RKO (cell line): ENCODE measurements at regions not wholly inside any gene's neighbourhood (a gene's known extent, or its start where the extent isn't known, plus 50 kb on each side); places are given as distances from the start of the nearest gene placed in this dataset.

ENCODE experiments used
- DNase-seq: peaks from one replicate; pipeline ENCODE4 v3.0.0-alpha.2; 2016; ENCODE audit warnings: low spot score

DNA sequence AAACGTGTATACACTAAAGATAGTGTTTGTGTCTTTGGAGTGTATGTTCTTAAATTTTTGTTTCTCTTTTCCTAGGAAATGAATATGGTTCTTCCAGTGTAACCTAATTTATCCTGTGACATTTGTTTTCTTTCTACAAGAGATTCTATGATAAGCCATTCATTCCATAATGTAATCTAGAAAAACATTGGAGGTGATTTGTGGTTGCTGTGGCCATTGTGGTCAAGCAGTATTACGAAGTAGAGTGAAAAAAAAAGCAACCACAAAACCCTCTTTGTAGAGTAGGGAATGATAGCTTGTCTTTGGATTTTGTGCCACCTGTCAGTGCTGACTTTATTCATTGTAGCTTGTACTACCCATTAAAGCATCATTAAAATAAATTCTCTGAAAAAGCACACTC is 1209.6 kb downstream of the ZPLD1 start:
- no peak for DNase-seq

DNA sequence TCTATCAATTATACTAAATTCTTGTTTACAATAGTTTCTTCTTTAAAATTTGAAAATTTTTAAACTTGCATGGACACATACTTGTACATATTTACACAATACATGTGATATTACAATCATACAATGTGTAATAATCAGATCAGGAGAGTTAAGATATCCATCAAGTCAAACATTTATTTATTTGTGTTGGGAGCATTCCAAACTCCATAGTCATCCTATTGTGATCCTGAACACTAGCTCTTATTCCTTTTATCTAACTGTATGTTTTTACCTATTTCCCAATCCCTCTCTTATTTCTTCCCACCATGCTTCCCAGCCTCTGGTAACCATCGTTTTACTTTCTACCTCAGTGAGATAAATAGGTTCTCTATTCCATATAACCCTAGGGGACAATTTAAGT is 1219.2 kb downstream of the ZPLD1 start:
- no peak for DNase-seq

DNA sequence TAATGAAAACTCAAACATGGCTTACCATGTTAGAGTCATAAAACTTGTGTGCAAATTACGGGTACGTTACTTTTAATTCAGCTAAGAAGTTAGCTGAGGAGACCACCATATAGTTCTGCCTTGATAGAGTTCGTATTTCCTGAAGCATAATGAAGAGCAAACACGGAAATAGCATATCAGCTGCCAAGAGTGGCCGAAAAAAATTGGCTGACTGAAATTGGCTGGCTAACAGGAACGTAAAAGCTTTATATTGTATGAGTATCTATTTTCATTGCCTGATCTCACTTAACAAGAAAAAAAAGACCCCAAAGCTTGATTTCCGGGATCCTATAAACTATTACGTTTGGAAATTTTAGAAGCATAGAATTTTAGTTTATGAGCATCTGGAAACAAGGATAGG is 1222.9 kb downstream of the ZPLD1 start:
- DNase-seq, result no peak

DNA sequence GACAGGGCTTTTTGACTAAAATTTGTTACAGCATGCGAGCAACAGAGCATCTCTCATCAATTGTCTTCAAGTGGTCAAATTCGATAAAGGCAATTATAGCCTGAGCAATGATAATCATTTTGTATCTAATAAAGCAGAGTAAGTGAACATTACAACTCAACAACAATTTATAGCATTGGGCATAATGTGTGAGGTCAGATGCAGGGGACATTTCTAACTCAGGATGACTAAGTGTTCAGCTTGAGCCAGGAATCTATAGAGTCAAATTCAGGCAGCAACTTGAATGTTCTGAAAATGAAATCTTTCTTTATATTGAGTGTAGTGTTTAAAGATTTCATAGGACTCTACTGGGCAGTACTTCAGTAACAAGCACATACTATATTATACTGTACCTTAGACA is 1226.0 kb downstream of the ZPLD1 start:
- DNase-seq, result no peak

DNA sequence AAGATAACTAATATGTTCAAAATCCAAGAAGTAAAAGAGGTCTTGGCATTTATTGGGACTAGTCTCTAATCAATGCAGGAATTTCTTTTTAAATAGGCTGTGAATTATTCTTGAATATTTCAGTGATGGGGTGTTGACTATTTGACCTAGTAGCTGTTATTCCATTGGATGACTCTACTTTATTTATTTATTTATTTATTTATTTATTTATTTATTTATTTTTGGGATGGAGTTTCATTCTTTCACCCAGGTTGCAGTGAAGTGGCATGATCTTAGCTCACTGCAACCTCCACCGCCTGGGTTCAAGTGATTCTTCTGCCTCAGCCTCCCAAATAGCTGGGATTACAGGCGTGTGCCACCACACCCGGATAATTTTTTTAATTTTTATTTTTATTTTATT is 1227.8 kb downstream of the ZPLD1 start:
- DNase-seq, result no peak

DNA sequence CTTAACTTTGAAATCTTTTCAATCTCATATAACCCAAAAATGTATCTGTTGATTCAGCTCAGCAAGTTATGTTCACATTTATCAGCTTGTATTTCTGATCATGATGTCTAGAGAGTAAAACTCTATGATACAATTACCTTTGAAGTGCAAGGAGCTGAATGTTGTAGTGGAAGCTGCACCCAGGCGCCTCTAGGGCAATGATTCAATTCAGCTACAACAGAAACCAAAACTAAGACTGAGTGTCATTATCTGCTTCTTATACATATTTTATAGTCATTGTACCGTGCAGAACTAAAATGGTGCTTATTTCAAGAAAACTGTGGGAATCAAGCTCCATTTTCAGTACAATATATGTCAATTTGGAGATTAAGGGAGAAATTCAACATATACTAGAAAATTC is 1237.5 kb downstream of the ZPLD1 start:
- DNase-seq, result no peak

DNA sequence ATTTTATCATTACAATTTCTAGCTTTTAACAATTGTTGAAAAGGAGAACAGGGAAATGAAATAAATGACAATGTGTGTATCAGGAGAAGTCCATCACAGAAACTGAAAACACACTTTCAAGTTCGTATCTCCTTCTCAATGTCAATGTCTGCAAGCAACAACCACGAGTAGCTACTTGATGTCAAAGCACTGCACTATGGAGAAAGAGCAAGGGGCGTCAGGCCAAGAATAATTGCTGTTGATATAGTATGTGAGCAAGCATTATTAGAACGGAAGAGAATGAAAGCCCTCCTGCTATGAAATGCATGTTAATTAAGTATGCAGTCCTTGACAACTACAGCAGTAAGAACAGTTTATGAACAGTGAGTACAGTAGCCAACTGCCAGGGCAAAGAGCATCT is 1250.1 kb downstream of the ZPLD1 start:
- no peak for DNase-seq

DNA sequence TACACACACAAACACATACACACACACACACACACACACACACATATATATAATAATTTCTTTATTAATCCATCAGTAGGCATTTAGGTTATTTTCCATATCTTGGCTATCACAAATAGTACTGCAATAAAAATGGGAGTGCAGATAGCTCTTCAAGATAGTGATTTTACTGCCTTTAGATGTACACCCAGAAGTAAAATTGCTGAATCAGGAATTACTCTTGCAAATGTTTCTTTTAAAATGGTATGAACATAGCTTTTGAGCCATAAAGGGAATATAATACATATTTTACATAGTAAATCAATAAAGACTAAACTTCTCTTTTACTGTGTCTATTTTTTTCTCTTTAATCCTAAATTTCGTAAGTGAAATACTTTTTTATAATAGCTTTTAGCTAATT is 1251.1 kb downstream of the ZPLD1 start:
- DNase-seq, result no peak

DNA sequence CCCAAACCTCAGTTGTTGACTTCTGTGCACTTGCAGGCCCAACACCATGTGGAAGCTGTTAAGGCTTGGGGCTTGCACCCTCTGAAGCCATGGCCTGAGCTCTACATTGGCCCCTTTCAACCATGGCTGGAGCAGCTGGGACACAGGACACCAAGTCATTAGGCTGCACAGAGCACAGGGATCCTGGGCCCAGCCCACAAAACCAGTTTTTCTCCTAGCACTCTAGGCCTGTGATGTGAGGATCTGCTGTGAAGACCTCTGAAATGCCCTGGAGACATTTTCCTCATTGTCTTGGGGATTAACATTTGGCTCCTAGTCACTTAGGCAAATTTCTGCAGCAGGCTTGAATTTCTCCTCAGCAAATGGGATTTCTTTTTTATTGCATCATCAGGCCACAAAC is 1255.7 kb downstream of the ZPLD1 start:
- no peak for DNase-seq

DNA sequence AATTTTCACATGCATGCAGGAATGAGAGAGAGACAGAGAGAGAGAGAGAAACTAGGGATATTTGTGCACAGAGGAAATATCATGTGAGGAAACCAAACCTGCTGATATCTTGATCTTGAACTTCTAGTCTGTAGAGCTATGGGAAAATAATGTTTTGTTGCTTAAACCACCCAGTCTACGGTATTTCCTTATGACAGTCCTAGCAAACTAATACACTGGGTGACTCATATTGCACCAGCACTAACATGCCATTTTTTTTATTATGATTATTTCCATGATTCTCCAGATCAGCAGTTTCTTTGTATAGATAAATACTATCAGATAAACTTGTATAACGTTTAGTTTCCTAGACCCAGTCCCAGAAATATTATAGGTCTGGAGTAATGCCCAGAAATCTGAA is 1259.0 kb downstream of the ZPLD1 start:
- DNase-seq, result no peak

DNA sequence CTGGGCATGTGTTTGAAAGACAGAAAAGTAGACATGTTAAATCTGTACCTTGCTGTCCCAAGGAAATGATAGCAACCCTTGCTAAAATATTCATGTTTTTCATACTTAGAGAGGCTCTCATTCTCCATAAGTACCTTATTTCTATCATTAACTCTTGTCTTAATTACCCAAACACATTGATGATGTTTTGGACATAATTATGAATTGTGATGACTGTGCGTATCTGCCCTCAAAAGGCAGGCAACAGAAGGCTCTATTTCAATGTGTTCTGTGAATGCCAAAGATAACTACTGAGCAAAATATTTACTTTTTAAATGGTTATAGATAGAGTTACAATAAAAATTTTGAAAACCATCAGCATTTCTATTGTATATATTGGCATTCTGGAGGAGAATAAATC is 1263.8 kb downstream of the ZPLD1 start:
- DNase-seq, result no peak

DNA sequence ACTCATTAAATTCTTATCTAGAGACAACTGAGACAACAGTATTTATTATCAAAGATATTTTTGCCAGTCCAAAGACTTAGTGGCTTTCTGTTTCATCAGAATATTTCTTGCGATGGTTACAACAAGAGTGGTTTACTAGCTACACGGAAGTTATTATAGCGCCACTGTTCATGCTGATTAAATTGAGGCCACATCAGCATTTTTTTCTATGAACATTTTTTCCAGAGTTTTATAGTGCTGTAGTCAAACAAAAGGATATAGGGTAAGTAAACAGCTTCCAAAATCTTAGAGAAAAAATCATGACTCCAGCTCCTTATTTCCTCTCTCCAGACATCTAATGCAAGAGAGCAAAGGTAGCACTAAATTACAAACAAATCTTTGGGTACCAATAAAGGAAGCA is 1264.4 kb downstream of the ZPLD1 start:
- DNase-seq, result no peak

DNA sequence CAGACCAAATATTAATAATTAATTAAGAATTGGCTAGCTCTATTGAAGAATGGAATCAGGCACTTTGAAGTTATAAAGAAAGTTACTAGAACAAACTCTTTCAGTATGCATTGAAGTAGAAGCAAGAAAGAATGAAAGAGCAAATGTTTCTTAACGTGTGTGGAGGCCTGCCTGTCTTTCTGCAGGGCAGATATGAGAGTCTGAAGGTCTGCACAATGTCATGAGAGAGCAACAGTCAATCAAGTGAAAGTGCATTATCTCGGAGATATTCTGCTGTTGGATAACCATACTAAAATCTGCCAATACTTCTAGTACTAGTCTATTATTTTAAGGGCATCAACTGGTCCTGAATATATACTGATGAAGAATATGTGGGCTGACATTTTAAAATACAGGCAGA is 1270.8 kb downstream of the ZPLD1 start:
- DNase-seq, result no peak

DNA sequence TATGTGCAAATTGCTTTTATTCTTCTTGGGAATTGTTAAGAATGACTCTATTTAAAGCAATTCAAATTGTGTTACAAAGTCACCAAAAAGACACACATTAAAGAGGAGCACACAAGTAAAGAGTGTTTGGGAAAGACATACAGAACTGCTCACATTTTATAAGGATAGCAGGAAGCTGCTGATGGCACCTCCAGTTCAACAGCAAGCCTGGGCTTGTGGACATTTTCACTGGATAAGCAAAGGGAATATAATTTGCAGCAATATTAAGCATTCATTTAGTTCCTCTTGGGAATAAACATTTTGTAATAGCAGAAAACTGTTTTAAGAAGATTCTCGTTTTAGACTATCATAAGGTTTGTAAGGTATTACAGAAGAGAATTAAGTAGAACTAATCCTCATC is 1271.9 kb downstream of the ZPLD1 start:
- DNase-seq, result no peak

DNA sequence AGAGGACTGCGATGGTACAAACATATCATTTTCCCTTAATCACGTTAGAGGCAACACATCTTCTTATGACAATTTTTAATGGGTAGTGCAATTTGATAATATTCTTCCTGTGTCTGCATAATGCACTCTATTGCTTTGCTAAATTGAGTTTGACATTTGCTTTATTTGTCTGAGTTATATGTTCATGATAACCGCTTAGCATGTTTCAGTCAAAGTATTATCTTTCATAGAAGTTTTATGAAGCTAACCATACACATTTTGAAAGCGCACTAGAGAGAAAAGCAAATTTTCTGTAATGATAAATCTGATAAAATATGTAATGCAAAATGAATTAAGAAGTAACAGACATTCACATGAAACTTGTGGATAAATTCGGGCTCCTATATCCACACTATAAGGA is 1276.9 kb downstream of the ZPLD1 start:
- no peak for DNase-seq

DNA sequence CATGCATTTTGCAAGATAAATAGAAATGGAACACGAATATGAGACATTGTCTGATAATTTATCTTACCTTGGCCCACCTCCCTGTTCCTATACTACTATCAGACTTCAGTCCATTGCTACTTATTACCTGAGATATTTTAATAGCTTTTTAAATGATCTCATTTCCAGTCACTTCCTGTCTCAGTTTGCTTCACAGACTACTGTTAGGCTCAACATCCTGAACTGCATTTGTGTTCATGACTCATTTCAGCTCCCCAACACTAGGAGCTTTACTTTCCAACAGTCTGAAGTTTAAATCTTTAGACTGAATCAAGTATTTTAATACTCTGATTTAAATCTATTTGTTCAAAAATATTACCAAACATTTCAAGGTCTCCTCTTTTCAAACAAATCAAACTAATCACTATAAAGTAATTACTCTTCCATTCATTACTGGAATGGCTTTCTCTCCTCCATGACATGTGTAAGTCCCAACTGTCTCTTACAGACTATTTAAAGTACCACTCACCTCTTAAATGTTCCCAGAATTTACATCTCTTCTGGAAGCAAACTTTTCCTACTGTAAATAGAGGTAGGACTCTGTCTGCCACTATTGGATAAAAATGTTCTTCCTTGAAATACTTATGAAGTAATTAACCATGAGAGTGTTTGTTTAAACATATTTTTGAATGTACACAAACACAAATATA is 1277.6 kb downstream of the ZPLD1 start:
- peak; percentile 89 for DNase-seq

DNA sequence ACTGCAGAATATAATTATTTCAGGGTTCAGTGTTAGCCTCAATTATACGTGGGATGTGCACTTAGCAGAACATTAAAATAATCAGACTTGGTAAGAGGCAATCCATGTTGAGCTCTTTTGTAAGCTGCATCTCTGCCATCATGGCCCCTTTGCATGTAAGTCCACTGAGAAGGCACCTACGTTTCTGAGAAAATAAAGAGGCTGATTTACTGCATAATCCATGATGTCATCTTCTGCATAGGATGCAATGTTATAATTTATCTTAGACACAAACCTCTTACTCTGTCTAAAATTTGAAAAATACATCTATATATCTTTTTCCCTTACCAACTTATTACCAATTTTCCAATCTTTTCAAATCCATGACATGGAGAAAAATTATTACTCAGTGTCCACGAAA is 1294.7 kb downstream of the ZPLD1 start:
- DNase-seq, result no peak

DNA sequence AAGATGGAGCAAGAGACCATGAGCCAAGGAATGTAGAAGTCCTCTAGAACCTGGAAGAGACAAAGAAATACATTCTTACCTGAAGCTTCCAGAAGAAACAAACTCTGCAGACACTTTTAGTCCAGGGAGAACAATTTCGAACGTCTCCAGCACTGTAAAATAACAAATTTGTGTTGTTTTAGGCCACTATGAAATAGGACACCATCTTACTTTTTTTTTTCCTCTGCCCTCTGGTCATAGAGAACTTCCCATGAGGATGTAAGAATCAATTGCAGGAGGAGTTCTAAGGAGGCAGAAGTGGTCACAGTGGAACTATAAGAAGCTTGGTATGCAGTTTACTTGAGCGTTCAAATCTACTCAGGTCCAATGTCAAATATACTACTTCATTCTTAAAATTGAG is 1295.9 kb downstream of the ZPLD1 start:
- DNase-seq, result no peak

DNA sequence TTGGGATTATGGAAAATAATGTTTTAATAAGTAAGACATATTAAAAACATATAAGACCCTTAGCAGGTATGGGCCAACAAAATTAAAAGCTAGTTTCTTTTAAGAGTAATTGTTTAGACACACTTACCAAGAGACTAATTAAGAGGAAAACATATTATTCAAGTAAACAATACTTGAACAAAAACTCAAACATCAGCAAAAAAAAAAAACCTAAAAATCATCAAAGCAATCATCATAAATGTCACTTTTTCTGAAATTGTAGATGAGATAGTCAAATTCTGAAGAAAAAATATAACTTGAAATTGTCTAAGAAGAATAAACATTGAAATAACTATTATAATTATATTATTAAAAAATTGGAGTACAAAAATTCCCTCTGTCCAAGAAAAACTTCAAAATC is 1318.2 kb downstream of the ZPLD1 start:
- DNase-seq, result no peak

DNA sequence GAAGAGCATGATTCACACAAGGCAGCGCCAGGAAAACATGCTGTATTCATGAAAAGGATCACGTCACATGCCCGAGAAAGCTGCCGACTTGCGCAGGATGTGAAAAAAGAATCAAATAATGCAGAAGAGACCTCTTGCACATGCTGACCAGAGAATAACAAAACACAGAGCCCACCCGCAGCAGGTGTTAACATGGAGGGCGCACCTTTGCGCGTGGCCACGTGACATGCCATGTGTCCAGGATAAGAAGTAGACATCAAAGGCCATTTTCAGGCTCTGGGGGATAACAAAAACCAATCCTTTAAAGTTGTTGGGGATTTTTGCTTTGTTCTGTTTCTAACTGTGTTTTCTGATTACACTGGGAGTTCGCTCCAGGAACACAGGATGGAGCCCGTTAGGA is 1332.8 kb downstream of the ZPLD1 start:
- DNase-seq, result no peak

DNA sequence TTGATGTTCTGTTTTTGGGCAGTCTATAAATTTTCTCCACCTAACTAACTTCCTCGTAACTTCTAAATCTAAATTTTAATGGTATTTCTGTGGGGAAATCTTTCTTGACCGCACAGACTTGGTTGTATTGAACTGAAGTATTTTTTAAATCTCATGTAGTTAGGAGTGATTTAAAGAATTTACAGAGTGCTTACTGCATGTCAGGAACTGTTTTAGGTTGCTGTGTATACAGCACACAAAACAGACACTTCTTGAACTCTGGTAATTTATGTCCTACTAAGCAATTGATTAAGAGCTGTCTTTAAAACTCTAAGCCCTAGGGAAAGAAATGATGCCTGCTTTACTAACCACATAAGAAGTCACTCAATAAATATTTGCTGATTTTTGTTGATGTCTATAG is 1350.2 kb downstream of the ZPLD1 start:
- DNase-seq, result no peak

DNA sequence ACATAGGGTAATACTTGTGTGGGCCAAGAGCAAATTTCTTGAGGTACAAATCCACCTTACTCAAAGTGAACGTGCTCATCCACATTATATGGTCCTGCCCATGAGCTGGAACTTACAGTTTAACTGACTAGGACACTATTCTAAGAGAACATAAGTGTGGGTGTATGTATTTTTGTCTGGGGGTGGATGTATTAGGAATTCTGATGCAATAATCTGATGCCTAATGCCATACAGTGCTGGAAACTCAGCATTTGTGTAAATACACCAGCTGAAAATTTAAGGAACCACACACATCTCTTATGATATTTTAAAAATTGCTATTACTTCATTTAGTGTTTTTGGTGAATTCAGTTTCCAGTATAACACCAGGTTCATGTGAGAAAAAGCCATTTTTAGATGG is 1350.7 kb downstream of the ZPLD1 start:
- no peak for DNase-seq

DNA sequence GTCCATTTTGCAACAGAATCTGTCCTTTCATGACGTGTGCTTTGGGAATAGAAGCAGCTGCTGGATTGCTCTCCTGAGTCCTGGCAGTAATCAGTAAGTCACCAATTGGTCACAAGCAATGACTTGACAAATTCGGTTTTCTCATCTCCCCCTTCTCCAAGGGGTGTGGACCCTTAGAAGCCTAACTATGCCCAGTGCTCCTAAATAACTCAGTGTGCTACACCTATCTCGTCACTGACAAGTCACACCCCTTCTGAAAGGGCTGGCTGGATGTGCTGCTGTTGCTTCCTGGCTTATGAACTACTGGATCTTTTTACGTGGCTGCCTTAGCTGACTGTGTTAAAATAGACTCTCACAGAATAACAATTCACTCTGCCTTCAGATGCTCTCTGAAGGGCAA is 1351.5 kb downstream of the ZPLD1 start:
- no peak for DNase-seq

DNA sequence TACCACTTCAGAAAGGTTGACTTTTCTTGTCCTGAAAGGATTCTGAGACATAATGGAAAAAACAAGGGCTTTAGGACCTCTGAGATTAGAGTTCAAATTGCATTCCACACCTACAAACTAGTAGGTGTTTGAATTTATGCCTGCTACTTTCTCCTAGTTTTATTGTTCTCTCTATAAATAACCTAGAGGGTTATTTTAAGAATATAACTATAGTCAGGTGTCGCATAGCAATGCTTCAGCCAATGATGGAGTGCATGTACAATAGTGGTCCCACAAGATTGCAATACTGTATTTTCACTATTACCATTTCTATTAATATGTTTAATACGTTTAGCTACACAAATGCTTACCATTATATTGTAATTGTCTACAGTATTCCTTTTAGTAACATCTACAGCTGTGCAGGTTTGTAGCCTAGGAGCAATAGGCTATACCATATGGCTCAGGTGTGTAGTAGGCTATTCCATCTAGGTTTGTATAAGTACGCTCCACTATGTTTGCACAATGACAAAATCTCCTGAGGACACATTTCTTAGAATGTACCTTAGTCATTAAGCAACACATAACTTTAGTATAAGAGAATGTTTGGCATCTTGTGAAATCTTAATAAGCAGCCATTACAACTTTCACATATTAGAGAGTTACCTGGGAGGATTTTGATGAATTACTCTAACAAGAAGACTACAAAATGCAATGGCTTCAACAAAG is 1352.5 kb downstream of the ZPLD1 start:
- DNase-seq, result no peak
